Stimulated activated CD8-positive, alpha-beta memory T cell treated with anti-CD3 and anti-CD28 coated beads, Interleukin-4, amount 100 ng/mL, for 24 hours (primary cell): ENCODE measurements at regions not wholly inside any gene's neighbourhood (a gene's known extent, or its start where the extent isn't known, plus 50 kb on each side); places are given as distances from the start of the nearest gene placed in this dataset.
"Not testable (repeated sequence)": the region's sequence is repeated elsewhere in the genome, so short reads cannot be mapped to it uniquely, and the experiment has no call there.

Experiments used
- DNase-seq: peaks from one replicate; pipeline ENCODE4 v3.0.0-alpha.2; 2020; ENCODE audit warnings: low read depth

DNA sequence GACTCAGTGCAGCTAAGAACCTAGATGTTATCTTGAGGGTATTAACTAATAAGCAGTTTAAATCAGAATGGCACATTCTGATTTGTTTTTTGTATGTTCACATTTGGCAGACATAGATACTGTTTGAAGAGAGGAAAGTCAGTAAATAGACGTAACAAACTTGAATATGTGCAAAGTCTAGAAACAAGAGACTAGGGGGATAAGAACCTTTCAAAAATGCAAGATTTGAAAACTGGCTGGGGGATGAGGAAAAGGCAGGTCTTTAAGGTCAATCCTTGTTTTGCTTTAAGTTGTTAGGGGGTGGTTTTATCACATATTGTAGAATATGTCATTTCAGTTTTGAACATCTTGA lies 136.5 kb downstream of the ZNF92 start:
- not testable (repeated sequence) for DNase-seq

DNA sequence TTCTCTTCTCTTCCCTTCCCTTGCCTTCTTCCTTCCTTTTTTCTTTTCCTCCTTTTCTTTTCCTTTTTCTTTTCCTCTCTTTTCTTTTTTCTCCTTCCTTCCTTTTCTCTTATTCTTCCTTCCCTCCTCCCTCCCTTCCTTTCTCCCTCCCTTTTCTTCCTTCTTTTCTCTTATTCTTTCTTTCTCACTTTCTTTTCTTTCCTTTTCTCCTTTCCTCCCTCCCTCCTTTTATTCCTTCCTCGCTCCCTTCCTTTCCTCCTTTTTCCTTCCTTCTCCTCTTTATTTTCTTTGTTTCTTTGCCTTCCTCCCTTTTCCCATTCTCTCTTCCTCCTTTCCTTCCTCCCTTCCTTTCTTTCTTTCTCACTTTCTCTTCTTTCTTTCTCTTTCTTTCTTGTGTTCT lies 146.1 kb downstream of the ZNF92 start:
- not testable (repeated sequence) for DNase-seq

DNA sequence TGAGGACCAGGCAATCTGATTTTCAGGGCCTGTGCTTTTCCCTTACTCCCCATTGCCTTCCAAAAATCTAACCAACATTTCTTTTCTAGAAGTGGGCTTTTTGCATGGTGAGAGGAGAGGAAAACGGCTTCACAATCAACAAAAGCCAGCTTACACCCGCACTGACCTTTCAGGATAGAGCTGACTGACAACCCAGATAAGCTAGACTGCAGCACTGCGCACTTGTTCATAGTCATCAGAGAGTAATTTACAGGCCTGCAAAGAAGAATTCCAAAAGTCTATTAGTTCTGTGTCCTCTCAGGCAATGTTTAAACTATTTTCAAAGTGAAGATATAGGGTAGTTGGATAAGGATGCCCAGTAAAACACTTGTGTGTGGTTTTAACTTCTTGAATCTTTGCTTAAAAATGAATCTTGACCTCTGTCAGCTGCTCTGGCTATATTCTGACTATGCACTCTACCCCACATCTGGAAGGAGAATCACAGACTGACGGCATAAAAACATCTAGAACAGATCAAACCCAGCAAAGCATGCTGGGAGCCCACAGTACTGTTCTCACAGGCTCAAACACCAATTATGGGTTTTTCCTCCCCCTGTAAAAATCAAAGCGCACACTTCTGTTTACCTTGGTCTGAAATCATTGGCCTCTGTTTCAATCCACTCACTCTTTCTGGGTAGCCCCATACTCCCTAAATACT lies 172.0 kb downstream of the ZNF92 start:
- DNase-seq, result not testable (repeated sequence)

DNA sequence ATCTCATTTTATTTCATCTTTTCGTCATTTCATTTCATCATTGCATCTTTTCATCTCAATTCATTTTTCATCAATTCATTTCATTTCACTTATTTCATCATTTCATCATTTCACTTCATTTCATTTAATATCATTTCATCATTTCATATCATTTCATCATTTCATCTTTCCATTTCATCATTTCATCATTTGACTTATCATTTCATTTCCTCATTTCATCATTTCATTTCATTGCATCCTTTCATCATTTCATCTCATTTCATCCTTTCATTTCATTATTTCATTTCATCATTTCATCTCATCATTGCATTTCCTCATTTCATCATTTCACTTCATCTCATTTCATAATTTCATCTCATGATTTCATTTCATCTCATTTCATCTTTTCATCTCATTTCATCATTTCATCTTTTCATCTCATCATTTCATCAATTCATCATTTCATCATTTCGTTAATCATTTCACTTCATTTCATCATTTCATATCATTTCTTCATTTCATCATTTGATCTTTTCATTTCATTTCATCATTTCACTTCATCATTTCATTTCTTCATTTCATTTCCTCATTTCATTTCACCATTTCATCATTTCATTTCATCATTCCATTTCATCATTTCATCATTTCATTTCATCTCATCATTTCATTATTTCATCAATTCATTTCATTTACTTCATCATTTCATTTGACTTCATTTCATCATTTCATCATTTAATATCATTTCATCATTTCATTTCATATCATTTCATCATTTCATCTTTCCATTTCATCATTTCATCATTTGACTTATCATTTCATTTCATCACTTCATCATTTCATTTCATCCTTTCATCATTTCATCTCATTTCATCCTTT lies 176.2 kb downstream of the ZNF92 start:
- DNase-seq, result not testable (repeated sequence)

DNA sequence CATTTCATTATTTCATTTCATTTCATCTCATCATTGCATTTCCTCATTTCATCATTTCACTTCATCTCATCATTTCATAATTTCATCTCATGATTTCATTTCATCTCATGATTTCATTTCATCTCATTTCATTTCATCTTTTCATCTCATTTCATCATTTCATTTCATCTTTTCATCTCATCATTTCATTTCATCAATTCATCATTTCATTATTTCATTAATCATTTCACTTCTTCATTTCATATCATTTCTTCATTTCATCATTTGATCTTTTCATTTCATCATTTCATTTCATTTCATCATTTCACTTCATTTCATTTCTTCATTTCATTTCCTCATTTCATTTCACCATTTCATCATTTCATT lies 176.8 kb downstream of the ZNF92 start:
- not testable (repeated sequence) for DNase-seq

DNA sequence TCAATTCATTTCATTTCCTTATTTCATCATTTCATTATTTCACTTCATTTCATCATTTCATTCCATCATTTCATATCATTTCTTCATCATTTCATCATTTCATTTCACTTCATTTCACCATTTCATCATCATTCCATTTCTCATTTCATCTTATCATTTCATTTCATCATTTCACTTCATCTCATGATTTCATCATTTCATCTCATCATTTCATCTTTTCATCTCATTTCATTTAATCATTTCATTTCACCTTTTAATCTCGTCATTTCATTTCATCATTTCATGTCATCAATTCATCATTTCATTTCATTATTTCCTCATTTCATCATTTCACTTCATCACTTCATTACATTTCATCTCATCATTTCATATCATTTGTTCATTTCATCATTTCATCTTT lies 177.4 kb downstream of the ZNF92 start:
- DNase-seq, result not testable (repeated sequence)

DNA sequence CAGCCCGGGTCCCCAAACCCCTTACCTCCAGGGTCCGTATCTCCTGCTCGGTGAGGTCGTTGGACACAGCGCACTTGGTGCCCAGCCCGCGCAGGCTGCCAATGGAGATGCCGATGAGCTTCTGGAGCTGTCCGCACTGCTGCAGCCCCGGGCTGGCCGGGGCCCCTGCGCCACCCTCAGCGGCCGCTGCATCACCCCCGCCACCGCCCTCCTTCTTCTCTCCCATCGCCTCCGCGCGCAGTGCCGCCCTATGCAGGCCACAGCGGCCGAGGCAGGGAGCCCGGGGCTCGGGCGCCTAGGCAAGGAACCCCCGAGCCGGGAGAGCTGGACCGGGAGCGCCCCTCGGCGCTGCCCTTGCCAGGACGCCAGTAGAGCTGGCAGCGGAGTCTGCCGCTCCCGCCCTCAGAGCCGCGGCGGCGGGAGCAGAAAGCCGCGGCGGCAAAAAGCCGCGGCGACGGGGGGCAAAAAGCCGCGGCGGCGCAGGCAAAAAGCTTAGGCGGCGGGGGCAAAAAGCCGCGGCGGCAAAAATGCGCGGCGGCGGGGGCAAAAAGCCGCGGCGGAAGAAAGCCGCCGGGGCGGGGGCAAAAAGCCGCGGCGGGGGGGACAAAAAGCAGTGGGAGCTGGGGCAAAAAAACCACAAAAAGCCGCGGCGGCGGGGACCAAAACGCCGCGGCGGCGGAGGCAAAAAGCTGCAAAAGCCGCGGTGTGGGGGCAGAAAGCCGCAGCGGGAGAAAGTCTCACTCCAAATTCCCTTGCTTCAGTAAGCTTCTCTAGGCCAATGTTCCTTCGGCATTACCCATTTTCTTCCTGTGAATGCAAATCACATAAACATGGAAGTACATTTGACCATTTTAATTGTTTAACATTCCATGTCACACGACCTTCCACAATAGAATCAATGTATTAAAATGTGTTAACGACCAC lies 181.2 kb downstream of the ZNF92 start:
- DNase-seq, result not testable (repeated sequence)

DNA sequence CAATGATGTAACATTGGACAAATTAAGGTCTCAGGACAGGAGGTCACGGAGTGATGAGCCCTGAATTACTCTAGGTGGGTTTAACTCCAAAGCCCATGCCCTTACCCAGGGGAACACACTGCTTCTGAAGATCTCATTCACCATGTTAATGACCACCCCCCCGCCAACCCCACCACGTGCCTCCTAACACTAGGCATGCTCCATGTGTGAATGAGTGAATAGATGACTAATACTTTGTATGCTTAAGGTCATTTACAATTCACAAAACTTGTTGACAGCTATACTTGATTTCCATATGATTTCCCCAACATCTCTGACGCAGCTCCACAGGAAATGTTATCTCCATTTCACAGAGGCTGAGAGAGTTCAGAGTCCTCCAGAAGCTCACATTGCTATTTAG lies 184.9 kb downstream of the ZNF92 start:
- DNase-seq, result not testable (repeated sequence)

DNA sequence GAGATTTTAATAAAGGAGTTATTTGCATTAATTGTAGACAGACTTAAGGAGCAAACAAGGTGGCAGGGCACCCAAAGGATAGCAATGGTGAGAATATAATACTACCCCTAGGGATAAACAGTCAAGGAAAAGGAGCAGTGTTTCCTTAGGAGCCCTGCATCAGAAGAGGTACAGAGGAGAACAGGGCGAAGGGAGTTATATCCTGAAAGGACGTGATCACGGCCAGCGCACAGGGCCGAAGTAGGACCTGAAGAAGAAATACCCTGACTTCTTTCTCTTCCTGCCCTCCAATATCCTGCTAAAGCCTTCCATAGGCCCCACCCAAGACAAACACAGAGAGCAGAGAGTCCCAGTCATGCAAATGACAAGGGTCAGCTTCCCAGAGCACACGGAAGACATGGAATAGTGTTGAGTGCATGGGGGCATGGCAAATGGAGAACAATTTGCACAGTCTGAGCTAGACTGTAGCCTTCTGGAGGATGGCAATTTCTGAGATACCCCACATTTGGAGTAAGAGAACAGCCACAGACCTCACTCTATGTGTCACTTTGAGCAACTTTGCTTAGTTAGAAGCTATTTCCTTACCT lies 188.2 kb downstream of the ZNF92 start:
- DNase-seq, result not testable (repeated sequence)

DNA sequence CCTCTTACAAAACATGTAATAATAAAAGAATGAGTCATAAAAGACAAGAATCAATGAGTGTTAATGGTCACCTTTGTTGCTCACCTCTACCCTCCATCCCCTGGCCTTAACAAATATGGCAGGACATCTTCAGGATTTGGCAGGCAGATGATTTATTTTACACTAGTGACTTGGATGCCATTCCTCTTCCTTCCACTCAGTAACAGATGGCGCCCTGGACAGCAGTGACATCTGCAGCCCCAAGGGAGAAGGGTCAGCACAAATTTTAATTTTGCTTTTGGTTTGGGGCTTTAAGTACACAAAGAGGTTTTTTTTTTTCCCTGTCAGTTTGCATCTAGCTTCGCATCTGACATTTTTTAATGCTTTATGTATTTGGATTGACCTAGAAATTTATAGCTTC lies 188.9 kb downstream of the ZNF92 start:
- not testable (repeated sequence) for DNase-seq

DNA sequence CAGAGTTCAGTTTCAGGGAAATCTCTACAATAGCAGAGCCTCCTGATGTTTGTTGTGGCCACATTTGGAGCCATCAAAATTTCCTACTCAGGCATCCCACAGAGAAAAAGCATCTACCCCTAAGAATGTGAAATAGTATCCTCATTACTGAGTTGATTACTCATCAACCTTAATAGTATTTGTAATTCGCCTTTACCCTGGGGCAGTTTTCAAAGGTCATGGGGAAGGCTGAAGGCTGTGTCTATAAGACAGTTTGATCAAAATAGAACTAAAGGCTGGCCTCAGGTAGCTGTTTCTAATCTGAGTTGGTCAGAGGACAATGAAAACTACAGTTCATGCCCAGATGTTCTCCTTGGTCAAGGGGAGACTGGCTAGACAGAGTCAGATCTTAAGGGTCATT lies 189.7 kb downstream of the ZNF92 start:
- DNase-seq, result not testable (repeated sequence)

DNA sequence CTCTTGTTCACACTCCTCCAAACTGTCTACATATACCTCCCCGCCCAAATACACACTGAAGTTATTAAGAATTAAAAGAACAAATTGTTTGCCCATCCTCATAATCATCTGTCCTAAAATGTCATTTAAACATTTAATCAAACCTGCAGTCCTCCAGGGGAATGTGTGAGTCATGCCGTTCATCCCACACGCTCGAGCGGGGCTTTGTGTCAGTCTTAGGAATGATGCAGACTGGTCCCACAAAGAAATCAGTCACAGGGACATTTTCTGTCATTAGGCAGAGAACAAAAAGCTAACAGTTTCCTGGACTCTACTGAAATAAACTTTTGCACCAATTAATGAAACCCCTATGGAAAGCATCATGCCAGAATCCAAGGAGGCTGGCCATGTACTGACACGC lies 194.6 kb downstream of the ZNF92 start:
- not testable (repeated sequence) for DNase-seq

DNA sequence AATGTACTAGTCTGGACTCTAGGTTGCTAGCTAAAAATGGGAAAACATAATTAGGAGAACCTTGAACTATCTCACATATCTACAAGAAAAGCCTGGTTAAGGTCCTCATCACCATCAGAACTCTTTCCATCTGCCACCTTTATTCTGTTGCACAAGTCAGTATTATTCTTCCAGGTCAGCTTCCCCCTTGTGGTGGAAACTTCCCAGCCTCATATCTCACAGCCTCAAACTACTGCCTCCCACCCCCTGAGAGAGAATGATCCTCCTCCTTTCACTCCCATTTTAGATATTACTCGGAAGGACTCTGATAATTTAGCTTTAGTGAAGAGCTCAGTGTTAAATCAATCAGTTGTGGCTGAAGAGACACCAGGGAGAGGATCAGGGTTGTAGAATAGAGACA lies 197.3 kb downstream of the ZNF92 start:
- not testable (repeated sequence) for DNase-seq

DNA sequence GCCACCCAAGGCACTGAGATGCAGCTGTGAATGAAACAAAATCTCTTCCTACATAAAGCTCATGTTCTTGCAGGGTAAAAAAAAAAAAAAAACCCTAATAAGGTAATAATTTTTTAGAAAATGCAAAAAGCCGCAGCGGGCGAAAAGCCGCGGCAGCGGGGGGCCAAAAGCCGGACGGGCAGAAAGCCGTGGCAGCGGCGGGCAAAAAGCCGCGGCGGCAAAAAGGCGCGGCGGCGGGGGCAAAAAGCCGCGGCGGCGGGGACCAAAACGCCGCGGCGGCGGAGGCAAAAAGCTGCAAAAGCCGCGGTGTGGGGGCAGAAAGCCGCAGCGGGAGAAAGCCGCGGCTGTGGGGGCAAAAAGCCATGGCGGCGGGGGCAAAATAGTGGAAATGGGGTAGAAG lies 198.9 kb downstream of the ZNF92 start:
- not testable (repeated sequence) for DNase-seq

DNA sequence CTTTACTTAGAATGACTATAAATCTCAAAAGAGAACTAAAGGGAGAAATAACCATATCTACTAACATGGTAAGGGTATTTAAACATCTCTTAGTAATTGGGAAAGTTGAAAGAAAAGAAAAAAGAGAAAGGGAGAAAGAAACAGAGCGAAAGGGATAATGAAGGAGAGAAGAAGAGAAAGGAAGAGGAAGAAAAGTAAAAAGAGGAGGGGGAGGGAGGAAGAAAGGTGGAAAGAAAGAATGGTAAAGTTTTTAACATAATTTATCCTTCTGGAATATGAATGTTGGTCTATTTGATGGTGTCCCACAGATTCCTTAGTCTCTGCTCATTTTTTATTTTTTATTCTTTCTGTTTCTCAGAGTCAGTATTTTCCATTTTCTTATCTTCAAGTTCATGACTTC lies 202.7 kb downstream of the ZNF92 start:
- DNase-seq, result not testable (repeated sequence)

DNA sequence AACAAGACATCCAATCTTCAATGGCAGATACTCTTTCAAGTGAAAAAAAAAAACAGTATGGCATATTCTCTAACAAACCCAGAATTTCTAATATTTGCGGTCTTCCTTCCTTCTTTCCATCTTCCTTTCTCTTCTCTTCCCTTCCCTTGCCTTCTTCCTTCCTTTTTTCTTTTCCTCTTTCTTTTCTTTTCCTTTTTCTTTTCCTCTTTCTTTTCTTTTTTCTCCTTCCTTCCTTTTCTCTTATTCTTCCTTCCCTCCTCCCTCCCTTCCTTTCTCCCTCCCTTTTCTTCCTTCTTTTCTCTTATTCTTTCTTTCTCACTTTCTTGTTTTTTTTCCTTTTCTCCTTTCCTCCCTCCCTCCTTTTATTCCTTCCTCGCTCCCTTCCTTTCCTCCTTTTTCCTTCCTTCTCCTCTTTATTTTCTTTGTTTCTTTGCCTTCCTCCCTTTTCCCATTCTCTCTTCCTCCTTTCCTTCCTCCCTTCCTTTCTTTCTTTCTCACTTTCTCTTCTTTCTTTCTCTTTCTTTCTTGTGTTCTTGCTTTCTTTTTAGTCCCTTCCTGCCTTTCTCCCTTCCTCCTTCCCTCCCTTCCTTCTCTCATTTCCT lies 209.0 kb downstream of the ZNF92 start:
- DNase-seq, result not testable (repeated sequence)

DNA sequence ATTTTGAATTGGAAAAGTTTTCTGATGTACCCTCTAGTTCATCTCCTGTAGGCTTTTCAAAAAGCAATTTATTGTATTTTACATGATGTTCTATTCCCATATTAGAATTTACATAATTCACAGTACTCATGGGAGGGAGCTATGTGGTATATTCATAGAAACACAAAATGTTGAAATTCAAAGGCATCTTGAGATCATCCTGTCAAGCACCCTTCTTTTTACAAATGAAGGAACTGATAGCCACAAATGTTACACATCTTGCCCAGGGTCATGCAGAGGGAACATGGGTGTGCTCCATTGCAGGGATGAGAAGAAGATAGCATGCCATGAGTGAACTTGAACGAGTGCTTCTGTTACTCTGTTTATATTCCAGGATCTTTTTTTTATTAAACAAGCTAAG lies 228.8 kb downstream of the ZNF92 start:
- DNase-seq, result not testable (repeated sequence)

DNA sequence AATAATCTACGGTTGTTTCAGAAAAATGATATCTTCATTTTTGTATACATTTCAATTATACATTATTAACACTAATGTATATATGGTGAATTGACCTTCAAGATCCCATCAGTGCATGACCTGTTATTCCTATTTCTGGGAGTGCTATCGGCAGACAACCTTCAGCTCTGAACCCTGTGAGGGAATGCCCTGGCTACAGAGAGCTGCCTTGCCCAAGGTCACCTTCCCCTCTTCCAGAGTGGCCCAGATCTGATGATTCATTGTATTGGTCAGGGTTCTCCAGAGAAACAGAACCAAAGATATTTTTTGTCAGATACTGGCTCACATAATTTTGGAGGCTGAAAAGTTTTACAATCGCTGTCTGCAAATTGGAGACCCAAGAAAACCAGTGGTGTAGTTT lies 235.5 kb downstream of the ZNF92 start:
- no peak for DNase-seq

DNA sequence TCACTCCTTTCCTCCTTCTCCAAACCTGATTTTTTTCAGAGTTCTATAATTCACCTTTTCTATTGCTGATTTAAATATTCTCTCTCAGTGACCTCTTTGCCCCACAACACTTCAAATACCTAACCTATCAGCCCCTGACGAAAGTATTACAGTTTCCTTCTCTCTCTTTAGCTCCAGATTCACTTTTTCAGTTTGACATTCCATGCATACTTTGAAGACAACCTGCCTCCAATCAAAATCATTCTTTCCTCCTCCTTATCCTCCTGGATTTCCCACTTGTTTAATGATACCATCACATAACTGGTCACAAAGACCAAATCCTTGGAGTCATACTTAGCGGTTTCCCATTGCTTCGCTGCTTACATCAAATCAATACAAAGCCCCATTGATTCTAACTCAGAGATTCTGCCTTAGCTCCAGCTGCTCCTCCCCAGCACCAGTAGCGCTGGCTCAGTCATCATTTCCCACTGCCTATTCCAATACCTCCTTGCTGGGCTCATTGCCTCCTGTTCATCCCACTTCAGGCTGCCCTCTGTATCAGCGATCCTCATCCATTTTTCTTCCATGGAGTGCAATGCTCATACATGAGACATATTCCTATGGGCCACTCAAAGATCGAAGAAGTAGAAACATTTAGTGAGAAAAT lies 240.1 kb downstream of the ZNF92 start:
- not testable (repeated sequence) for DNase-seq

DNA sequence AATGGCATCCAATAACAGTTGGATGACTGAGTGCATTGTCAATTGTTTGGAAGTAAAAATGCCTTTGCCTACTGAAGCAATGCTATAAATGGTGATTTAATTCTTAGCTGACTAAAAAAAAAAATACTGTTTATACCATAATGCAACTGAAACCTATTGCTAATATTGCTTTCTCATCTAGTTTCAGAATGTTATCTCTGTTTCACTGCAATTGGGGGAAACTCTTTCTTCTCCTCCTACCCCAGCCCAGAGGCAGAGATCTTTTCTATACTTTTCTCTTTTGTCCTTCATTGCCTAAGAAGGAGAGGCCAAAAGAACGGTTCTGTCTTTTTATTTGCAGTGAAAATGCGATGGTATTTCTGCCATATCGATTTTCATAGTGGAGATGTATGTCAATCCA lies 242.5 kb downstream of the ZNF92 start:
- DNase-seq, result not testable (repeated sequence)

DNA sequence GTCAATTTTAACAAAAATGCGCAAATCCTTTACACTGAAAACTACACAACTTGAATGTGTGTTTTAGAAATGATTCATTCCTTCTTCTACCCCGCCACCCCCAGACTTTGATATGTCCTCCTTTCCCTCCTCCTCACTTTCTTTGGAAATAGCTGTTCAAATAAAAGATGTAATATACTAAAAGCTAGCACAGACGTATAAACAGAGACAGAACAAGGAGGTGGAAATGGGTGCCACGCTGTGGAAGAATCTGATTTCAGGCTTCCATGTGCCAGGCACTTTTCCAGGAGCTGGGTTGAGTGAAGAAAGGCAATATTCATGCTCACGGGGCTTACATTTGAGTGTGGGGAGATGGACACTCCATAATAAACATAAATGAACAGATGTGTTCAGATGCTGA lies 246.6 kb downstream of the ZNF92 start:
- not testable (repeated sequence) for DNase-seq
